Calu3 (cell line): ENCODE measurements at regions not wholly inside any gene's neighbourhood (a gene's known extent, or its start where the extent isn't known, plus 50 kb on each side); places are given as distances from the start of the nearest gene placed in this dataset.

ENCODE experiments used
- BruUV-seq: library from RNA; stranded (reverse); fragments of 400-500 nt; replicated peaks from 2 replicates; lab custom pipeline; 2021; lab: Mats Ljungman, UMichigan
- CTCF ChIA-PET: fragments of 300-600 bp; sonication (Branson Sonifier 250); formaldehyde crosslinking; loops from one replicate; lab custom pipeline; 2022; ENCODE audit warnings: antibody characterized with exemption; lab: Charles Lee
- DNase-seq: peaks from one replicate; pipeline ENCODE4 v3.0.0; 2022
- H3K27ac Mint-ChIP-seq: one replicate; pipeline ENCODE4 v1.8.0; 2022; ENCODE audit warnings: mixed read lengths; ENCODE audit not compliant: unreplicated experiment
- H3K27me3 Mint-ChIP-seq: one replicate; pipeline ENCODE4 v1.8.0; 2022; ENCODE audit warnings: mixed read lengths; ENCODE audit not compliant: unreplicated experiment
- H3K36me3 Mint-ChIP-seq: one replicate; pipeline ENCODE4 v1.8.0; 2022; ENCODE audit warnings: mild to moderate bottlenecking, moderate library complexity, mixed read lengths; ENCODE audit not compliant: insufficient read depth, unreplicated experiment
- H3K4me1 Mint-ChIP-seq: one replicate; pipeline ENCODE4 v1.8.0; 2022; ENCODE audit warnings: mild to moderate bottlenecking, low read depth, mixed read lengths; ENCODE audit not compliant: unreplicated experiment
- H3K4me3 Mint-ChIP-seq: one replicate; pipeline ENCODE4 v1.8.0; 2022; ENCODE audit warnings: mild to moderate bottlenecking, low read depth, moderate library complexity, mixed read lengths; ENCODE audit not compliant: unreplicated experiment
- H3K9me3 Mint-ChIP-seq: one replicate; pipeline ENCODE4 v1.8.0; 2022; ENCODE audit warnings: low read depth, mixed read lengths; ENCODE audit not compliant: unreplicated experiment
- intact Hi-C: fragments of 100-400 bp; cut with micrococcal nuclease; formaldehyde crosslinking; loops from one replicate; pipeline ENCODE4 v1.10.0; 2022; ENCODE audit not compliant: unreplicated experiment
- TF ChIP-seq, protein P1 (sequence below): fragments of 200-600 bp; IDR thresholded peaks from one replicate; pipeline ENCODE4 v1.8.0; 2022; ENCODE audit warnings: antibody characterized with exemption; ENCODE audit not compliant: unreplicated experiment

DNA sequence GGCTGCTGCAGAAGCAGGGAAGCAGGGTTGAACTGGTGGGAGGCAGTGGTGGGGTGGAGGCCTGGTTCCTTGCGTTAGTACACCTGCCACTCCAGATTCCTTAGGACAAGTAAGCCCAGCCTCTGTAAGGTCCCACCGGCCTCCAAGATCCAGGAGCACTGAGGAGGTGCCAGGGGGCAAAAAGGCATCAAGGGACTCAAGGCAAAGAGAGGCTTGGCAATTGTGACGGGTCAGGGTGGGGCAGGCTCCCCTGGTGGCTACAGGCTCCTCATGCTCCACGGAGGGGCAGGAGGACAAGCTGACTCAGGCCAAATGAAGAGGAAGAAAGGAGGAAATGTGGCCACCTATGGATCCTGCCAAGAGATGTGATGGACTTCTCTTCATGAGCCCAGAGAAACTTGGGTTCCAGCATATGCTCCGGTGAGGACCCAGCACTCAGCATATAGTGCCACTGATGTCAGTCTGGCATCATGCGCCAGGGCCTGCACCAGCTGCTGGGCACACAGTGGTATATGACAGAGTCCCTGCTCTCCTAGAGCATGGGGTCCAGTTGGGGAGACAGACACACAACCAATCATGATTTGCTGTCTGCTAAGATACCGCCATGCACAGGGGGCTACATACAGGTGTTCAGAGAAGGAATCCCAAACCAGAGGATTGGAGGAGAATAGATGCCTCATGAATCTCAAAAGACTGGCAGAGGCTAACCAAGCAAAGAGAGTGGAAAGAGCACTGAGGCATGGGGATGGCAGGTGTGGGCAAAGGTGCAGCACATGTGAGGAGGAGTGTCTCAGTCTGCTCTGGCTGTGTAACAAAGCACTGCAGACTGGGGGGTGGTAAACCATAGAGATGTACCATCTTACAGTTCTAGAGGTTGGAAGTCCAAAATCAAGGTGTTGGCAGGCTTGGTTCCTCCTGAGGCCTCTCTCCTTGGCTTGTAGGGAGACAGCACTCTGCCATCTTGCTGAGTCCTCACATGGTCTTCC is 249.7 kb downstream of the RHOU start:
- Mint-ChIP-seq H3K36me3 (no peaks in the 10 kb centered on the region), H3K4me1 (no peaks in the 10 kb centered on the region), H3K4me3 (no peak overlapping the region), H3K27ac (no peak overlapping the region), H3K27me3 (no peaks in the 10 kb centered on the region), H3K9me3 (no peaks in the 10 kb centered on the region)
- TF ChIP-seq, protein P1, sequence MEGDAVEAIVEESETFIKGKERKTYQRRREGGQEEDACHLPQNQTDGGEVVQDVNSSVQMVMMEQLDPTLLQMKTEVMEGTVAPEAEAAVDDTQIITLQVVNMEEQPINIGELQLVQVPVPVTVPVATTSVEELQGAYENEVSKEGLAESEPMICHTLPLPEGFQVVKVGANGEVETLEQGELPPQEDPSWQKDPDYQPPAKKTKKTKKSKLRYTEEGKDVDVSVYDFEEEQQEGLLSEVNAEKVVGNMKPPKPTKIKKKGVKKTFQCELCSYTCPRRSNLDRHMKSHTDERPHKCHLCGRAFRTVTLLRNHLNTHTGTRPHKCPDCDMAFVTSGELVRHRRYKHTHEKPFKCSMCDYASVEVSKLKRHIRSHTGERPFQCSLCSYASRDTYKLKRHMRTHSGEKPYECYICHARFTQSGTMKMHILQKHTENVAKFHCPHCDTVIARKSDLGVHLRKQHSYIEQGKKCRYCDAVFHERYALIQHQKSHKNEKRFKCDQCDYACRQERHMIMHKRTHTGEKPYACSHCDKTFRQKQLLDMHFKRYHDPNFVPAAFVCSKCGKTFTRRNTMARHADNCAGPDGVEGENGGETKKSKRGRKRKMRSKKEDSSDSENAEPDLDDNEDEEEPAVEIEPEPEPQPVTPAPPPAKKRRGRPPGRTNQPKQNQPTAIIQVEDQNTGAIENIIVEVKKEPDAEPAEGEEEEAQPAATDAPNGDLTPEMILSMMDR: no peak
- BruUV-seq: no TSS peak
- CTCF ChIA-PET: no interaction called here
- intact Hi-C loops: no loop called here
- DNase-seq: no peak

DNA sequence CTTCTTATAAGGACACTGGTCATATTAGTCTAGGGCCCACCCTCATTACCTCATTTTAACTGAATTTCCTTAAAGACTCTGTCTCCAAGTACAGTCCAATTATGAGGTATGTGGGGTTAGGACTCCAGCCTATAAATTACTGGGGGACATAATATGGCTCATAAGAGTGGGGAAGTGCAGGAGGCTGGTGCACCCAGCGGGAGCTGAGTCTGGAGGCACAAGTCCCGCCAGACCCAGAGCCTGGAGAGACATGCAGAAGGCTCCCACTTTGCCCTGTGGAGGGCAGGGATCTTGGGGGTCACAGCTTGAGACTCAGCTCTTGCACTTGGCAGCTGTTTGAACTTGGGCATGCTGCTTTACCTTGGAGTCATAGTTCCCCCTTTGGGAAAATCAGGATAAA is 250.4 kb downstream of the RHOU start:
- no peak overlapping the region for H3K27ac Mint-ChIP-seq
- H3K9me3 Mint-ChIP-seq: no peaks in the 10 kb centered on the region
- intact Hi-C loops: no loop called here
- no peaks in the 10 kb centered on the region for H3K36me3 Mint-ChIP-seq
- TF ChIP-seq, protein P1: no peak
- no peak for DNase-seq
- no peaks in the 10 kb centered on the region for H3K27me3 Mint-ChIP-seq
- CTCF ChIA-PET: no interaction called here
- no TSS peak for BruUV-seq
- H3K4me3 Mint-ChIP-seq: no peak overlapping the region
- H3K4me1 Mint-ChIP-seq: no peaks in the 10 kb centered on the region

DNA sequence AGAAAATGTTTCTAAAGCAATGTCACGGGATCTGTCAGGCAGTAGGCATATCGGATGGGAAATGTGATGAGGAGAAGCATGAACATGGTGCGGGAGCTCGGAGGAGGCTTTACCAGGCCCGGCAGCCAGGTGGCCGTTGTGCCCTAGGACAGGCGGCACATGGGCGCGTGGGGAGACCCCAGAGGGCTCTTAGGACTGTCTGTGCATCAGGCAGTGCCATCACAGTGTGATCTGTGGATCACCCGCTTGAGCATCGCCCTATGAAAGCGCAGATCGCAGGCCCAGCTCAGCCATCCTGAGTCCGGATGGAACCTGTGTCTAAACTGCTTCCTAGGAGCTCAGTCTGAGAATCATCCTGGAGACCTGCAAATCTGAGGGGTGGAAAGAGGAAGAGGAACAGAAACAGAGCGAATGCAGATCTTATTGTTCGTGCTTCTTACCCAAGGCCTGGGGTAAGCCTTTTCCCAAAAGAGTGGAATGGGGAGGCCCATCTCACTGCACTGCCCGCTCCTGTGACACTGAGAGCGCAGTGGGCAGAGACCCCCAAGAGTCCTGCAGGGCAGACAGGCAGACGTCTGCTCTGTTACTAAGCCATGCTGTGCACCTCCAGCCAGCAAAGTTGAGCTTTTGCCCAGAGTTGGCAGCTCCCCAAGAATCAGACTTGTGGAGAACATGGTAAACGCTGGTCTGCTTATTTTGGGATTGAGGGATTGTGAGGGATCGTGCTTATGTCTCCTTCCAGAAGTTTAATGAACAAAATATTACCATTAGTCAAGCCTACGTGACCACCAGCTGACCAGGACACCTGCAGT is 251.0 kb downstream of the RHOU start:
- Mint-ChIP-seq H3K36me3 (no peaks in the 10 kb centered on the region), H3K4me1 (no peaks in the 10 kb centered on the region), H3K9me3 (no peaks in the 10 kb centered on the region), H3K27ac (no peak overlapping the region), H3K27me3 (no peaks in the 10 kb centered on the region), H3K4me3 (no peak overlapping the region)
- BruUV-seq: no TSS peak
- TF ChIP-seq, protein P1: no peak
- CTCF ChIA-PET: interaction anchor here (0.5 to 0.7 kb wide), 3 partner anchors 10 to 93 kb away, joined by 3 to 5 read pairs (median 3); no protein-coding TSS in a partner anchor
- intact Hi-C loops: no loop called here
- no peak for DNase-seq

DNA sequence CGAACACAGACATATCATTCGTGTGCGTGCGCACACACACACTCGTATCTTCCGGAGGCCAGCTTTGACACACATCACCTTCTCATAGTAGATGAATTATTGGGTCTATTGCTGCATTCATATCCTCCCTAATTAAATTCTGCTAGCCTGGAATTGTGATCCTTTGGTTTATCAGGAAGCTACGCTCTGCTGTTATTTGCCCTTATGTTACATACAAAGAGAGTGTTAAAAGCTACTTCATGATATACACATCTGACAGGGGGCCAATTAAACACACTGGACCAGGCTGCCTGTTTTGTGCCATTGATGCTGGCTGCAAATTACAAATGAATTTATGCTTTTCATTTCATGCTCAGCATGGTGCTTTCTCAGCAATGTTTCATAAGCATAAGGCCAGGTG is 252.0 kb downstream of the RHOU start:
- Mint-ChIP-seq H3K9me3 (no peaks in the 10 kb centered on the region), H3K27me3 (no peaks in the 10 kb centered on the region), H3K36me3 (no peaks in the 10 kb centered on the region), H3K4me1 (no peaks in the 10 kb centered on the region), H3K4me3 (no peak overlapping the region), H3K27ac (no peak overlapping the region)
- CTCF ChIA-PET: no interaction called here
- DNase-seq: no peak
- no TSS peak for BruUV-seq
- TF ChIP-seq, protein P1: no peak
- intact Hi-C loops: no loop called here
